Renal cortical epithelial cell (primary cell): ENCODE measurements at regions not wholly inside any gene's neighbourhood (a gene's known extent, or its start where the extent isn't known, plus 50 kb on each side); places are given as distances from the start of the nearest gene placed in this dataset.

Experiments used
- DNase-seq: peaks from one replicate; pipeline ENCODE4 v3.0.0-alpha.2; 2011; ENCODE audit warnings: low read depth

- no peak for DNase-seq
Measured at GRCh38 chr9:3161912-3162311, 318.0 kb upstream of the PUM3 start.

- no peak for DNase-seq
Measured at GRCh38 chr9:3157011-3157410, 313.1 kb upstream of the PUM3 start.

DNA sequence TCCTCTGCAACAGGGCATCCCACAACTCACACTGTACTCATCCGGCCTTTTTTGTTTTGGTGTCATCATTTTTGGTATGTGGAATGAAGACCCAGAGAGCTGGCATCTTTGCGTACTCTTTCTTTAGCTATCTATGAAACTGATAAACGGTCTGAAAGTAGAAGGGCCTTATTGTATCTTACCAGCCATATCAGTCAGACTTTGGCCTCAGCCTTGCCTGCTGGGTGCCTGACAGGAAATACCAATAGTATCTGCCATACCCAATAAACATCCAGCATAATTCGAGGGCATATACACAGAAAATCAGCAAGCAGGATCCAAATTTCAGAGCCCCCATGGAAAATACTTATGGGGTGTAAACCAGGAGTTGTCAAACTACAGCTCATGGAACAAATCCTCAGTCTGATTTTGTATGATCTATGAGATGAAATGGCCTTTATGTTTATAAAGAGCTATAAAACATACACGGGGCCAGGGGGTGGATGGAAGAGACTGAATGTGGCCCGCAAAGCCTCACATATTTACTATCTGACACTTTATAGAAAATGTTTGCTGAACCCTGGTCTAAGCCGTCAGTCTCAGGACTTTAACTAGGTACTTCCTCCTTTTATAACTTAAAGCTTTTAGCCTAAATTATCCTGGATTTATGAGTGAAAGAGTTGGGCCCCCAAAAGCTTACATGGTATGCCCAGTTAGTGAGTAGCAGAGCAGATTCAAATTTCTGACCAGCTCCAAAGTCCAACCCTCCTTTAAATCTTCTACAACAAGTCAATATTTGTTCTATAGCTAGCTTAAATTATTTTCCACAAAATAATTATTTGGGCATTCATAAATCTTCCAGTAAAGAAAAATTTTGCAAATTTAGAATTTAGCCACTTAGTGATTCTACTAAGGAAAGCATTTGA is 308.0 kb upstream of the PUM3 start:
- DNase-seq = no peak

- no peak for DNase-seq
Measured at GRCh38 chr9:3150074-3150473, 306.2 kb upstream of the PUM3 start.

DNA sequence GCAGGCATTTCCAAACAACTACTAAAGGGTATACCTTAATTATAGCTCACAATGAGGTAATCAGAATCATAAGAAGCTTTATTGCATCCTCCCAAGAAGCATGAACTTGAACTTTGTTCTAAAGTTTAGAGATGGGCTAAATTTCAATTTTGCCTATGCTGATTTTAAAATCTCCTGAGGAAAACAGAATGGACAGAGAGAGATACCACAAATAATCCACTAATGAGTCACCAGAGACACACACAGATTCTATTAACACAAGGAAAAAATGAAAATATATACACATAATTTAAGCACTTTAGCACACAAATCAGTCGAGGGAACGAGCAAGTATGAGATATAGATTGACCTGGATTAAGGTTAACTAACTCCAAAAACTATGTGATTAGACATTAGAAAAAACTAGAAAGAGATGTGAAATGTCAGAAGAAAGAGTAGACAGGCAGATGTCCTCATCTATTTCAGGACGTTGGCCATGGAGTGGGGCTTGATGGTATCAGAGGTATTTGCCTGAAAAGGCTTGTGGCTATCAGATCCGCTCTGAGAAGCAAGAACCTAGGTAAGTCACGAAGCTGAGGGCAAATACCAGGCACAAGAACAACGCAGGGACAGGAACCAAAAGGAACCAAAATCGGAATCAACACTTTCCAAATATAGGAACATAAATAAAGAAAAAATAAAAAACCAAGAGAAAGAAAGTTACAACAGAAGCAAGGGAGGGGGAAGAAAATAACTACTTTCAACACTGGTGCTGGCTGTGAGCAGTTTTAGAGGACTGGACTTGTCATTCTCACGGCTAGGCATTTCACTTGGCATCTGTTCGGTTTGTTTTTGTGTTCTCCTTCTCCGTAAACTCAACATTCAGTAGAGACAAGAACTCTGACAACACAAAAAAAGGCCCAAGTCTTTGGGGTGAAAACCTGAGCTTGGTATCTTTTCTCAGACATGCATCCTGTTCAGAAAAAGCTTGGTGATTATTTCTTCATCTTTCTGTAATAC is 294.6 kb upstream of the PUM3 start:
- DNase-seq = no peak

DNA sequence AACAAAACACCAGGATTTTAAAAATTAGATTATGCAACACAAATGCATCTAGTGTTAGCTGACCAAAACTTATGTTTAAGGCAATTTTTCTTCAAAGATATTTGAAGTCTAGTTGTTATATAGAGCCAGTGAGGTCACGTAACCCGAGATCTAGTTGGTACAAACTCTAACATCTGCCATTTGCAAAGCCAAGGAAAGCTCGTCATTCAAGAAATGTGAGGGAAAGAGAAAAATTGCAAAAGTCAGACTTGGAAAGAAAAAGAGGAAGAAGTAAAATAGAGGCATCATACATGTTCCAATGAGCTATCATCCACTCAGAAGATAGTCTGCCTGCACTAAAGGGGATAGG is 293.4 kb upstream of the PUM3 start:
- no peak for DNase-seq

GRCh38 chr9:3136686-3137346 is 292.9 kb upstream of the PUM3 start:
- no peak for DNase-seq

GRCh38 chr9:3136230-3136629 is 292.3 kb upstream of the PUM3 start:
- DNase-seq = no peak

- DNase-seq = no peak
Measured at GRCh38 chr9:3127564-3127963, 283.7 kb upstream of the PUM3 start.

DNA sequence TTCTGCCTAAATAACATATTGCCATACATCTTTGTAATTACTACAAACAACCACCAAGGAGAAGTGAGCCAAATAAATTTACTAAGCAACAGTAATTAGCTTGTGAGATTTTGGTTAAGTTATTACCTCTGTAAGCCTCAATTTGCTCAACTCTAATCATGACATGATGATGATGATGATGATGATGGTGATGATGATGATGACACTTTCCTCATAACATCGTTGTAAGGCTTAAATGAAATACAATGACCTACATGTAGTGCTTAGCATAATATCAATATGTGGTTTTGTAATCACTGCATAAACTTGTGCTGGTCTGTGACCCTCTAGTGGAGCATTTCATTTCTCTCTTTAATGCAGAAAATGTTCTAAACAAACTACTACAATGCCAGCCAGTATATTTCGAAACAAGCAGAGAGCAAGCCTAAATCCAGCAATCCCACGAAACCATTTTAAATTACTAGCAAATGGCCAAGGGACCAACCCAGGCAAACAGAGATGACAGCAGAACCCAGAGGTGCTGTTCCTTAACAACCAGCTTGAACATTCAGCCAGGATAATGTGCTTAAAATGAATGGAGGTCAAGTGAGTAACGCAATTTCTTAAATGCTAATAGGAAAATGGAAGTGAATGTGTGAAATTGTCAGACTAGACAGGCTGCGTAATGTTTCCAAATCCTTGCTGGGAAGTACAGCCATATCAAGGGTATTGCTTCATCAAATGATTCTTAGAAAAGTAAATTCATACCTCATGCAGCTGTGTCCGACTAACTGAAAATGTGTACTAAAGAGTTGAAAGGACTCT is 281.9 kb upstream of the PUM3 start:
- no peak for DNase-seq

GRCh38 chr9:3124001-3124400 is 280.1 kb upstream of the PUM3 start:
- DNase-seq = no peak

- DNase-seq = no peak
Measured at GRCh38 chr9:3118081-3118480, 274.2 kb upstream of the PUM3 start.

- DNase-seq = no peak
Measured at GRCh38 chr9:3099646-3100045, 255.8 kb upstream of the PUM3 start.

DNA sequence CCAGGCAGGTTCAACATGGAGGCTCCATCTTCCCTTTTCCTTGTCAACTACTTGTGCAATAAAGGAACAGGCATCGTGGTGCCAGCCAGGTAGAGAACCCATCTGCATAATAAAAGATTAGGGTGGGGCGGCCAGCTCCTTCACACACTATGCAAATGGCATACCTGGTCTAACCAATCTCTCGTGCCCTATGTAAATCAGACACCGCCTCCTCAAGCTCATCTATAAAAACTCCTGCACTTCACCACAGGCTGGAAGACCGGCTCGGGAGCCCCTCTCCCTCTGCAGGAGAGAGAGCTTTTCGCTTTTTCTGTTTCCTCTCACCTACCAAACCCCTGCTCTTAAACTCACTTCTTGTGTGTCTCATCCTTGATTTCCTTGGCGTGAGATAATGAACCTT is 244.3 kb upstream of the PUM3 start:
- no peak for DNase-seq

DNA sequence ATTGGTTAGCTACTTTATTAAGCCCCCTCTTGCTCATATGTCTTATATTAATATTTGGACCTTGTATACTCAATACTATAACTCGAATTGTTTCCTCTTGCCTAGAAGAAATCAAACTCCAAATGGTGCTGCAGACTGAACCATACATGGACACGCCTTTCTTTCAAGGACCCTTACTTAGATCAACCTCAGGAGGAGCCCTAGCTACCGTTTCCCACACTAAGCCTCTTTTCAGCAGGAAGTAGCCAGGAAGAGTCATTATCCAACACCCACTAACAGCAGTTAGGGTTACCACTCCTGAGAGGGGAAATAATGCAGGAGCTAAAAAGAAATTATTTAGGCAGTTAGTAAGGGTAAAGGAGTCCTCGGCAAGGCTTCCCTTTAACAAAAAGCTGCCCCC is 243.8 kb upstream of the PUM3 start:
- DNase-seq = no peak

DNA sequence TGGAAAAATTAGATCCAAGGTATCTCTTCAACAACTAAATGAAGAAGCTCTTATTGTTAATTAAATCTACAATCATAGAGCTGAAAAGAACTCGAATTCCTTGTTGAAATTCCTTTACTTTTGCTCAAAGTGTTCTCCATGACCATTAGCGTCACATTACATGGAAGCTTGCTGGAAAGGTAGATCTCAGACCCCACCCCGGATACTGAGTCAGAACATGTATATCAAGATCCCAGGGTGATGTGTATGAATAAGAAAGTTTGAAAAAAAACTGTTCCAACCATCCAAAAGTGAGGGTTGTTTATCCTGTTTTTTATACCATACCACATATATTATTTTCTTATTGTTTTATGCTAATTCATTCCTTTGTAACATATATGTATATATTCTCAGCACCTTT is 237.1 kb upstream of the PUM3 start:
- no peak for DNase-seq

DNA sequence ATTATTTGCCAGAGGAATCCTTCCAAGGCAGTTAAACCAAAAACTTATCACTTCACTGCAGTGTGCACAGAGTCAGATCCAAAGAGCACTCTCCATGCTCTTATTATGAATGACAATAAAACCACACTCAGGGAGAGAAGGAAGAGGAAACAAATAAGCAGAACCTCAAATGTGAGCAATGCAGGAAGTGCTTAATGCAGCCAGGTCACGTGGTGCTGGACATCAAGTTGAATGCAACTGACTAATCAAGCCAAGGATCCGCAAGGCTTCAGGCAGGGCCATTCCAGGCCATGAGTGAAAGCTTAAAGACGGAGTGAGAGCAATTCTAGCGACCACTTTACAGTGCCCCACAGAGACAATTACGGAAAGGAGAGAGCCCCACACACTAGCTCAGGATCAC is 230.4 kb upstream of the PUM3 start:
- DNase-seq = no peak

DNA sequence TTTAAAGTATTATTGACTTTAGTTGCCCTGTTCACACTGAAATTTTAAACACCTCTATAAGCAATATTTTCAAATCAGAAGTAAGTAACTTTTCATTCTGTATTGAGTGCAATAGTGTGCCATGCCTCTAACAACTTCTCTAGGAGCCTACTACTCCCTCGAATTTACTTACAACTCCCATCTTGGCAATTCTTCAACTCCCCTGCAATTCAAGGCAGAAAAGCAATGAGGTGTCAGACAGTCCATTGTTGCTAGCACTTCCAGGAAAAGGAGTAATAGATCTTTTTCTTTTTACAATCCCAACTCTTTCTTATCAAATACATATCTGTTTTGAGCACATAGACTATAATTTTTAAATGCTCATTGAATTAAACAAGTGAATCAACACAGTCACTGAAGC is 222.7 kb upstream of the PUM3 start:
- no peak for DNase-seq

- no peak for DNase-seq
Measured at GRCh38 chr9:3059781-3060468, 216.0 kb upstream of the PUM3 start.

DNA sequence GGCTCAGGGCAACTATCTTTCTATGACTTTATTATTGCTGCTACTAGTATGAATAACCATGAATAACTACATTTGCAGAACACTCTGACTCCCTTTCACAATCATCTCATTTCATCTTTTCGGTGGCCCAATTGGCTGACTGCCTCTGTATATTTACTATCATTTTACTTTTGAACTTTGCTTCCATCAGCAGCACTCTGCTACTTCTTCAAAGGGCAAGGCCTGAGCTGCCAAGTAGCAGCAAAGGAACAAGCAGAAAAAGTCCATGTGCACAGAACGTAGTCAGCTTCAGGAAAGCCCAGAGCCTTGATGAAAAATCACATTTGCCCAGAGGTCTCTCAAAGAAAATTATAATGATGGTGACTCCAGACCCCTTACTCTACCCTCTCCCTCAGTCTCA is 214.5 kb upstream of the PUM3 start:
- no peak for DNase-seq

- no peak for DNase-seq
Measured at GRCh38 chr9:3054017-3054586, 210.2 kb upstream of the PUM3 start.
